Fibroblast of mammary gland (primary cell): ENCODE measurements at regions not wholly inside any gene's neighbourhood (a gene's known extent, or its start where the extent isn't known, plus 50 kb on each side); places are given as distances from the start of the nearest gene placed in this dataset.

Experiments
- DNase-seq: peaks from one replicate; pipeline ENCODE4 v3.0.0-alpha.2; 2010; ENCODE audit warnings: low read depth
- H3K4me3 ChIP-seq: 2 replicates; pipeline ENCODE4 v1.5.1; 2011; ENCODE audit warnings: low read depth, mild to moderate bottlenecking, low read length, moderate library complexity; ENCODE audit not compliant: control insufficient read depth
- CTCF ChIP-seq: conservative IDR thresholded peaks from 2 replicates; pipeline ENCODE4 v1.5.1; 2011; ENCODE audit warnings: low read depth, low read length, inconsistent platforms; ENCODE audit not compliant: control insufficient read depth, insufficient read depth

DNA sequence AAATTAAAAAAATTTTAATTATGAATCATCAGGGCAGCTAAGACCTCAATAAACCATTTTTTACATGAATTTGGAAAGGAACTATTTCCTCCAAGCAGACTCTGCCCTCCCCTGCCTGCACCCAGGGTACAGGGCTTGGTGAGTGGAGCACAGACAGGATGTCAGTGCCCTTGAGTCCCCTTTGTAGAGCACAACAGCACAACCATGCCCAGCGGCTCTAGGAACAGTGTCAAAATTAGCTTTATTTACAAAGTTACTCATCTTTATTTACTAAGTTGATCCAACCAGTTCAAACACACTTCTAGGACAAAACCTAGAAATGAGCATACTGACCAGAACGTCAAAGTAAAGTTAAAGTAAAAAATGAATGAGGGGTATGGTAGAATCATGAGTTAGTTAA lies 90.6 kb upstream of the TSC22D2 start:
- no peak for TF ChIP-seq CTCF
- no peak for DNase-seq

GRCh38 chr3:150315721-150316120 lies 92.4 kb upstream of the TSC22D2 start:
- DNase-seq: no peak

More for the DNA sequence above, 90.6 kb upstream of the TSC22D2 start:
- no peak overlapping the region for H3K4me3 ChIP-seq

DNA sequence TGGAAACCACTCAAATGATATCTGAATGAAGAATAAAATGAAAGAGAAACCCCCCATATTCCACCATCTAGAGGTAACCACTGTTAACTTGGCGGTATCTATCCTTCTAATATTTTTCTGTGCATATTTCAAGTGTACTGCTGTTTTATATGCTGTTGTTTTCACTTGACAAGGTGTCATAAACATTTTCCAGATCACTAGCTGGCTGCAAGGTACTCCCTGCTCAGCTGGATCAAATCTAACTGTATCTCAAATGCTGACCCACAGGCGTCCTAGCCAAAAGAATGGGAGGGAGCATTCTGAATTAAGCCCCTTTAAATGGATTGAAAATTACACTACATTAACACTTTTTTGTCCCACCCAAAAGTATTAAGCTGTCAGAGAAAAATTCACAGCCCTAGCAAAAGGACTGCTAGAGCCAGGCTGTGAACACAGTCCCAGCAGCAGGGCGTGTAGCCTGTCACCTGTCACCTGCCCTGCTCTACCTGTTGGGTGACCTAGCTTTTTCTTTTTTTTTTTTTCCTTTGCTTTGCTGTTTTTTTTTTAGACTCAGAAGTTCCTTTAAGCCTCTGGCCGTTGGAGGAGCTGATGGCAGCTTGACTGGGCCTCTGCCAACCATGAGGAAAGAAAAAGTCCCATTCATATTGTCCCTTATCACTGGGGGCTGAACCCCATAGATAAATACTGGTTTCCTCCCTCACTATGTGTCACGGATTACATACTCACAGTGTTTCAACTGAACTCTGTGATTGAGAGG lies 93.7 kb upstream of the TSC22D2 start:
- H3K4me3 ChIP-seq: no peak overlapping the region
- TF ChIP-seq CTCF: no peak
- DNase-seq: no peak

More at GRCh38 chr3:150315721-150316120, 92.4 kb upstream of the TSC22D2 start:
- TF ChIP-seq CTCF: no peak
- H3K4me3 ChIP-seq: no peak overlapping the region

- no peak overlapping the region for H3K4me3 ChIP-seq
- TF ChIP-seq CTCF: no peak
- no peak for DNase-seq
Measured at GRCh38 chr3:150312018-150312657, 96.0 kb upstream of the TSC22D2 start.

GRCh38 chr3:150311156-150311555 lies 96.9 kb upstream of the TSC22D2 start:
- H3K4me3 ChIP-seq: no peak overlapping the region
- no peak for TF ChIP-seq CTCF
- no peak for DNase-seq

- no peak overlapping the region for H3K4me3 ChIP-seq
- TF ChIP-seq CTCF: no peak
- peak; percentile 77 for DNase-seq
Measured at GRCh38 chr3:150309557-150309956, 98.5 kb upstream of the TSC22D2 start.
